Keratinocyte (primary cell): ENCODE measurements at regions not wholly inside any gene's neighbourhood (a gene's known extent, or its start where the extent isn't known, plus 50 kb on each side); places are given as distances from the start of the nearest gene placed in this dataset.

ENCODE experiments used
- DNase-seq: peaks from one replicate; pipeline ENCODE4 v3.0.0-alpha.2; 2011; ENCODE audit warnings: low read depth, missing footprints, low spot score
- FAIRE-seq: peaks from 2 replicates; lab custom pipeline; 2011; peaks lifted over from hg19 to GRCh38; lab: Jason Lieb, UNC
- H2AFZ ChIP-seq: 2 replicates; pipeline ENCODE4 v1.6.0; 2012; ENCODE audit warnings: low read length, control low read depth, inconsistent platforms; ENCODE audit not compliant: control insufficient read depth
- H3K27ac ChIP-seq: 2 replicates; pipeline ENCODE4 v1.5.1; 2011; ENCODE audit warnings: low read length; ENCODE audit not compliant: control insufficient read depth, insufficient read depth
- H3K27me3 ChIP-seq: 3 replicates; pipeline ENCODE4 v1.6.0; 2011; ENCODE audit warnings: low read length; ENCODE audit not compliant: control insufficient read depth, insufficient read depth; ENCODE audit errors: extremely low read depth
- H3K36me3 ChIP-seq, 2 experiments: 2 replicates in 1 of 2; 3 replicates in 1 of 2; pipeline ENCODE4 v1.5.1; 2011; ENCODE audit warnings: low read length in 2 of 2, mild to moderate bottlenecking in 1 of 2; ENCODE audit not compliant: control insufficient read depth in 2 of 2, insufficient read depth in 2 of 2; ENCODE audit errors: extremely low read depth in 1 of 2
- H3K4me1 ChIP-seq: 3 replicates; pipeline ENCODE4 v1.5.1; 2011; ENCODE audit warnings: low read length; ENCODE audit not compliant: control insufficient read depth, insufficient read depth; ENCODE audit errors: extremely low read depth
- H3K4me2 ChIP-seq: 3 replicates; pipeline ENCODE4 v1.6.0; 2011; ENCODE audit warnings: low read depth, low read length; ENCODE audit not compliant: control insufficient read depth, insufficient read depth; ENCODE audit errors: extremely low read depth
- H3K4me3 ChIP-seq, 3 experiments: fragments of 200-600 bp in 1 of 3; sonication (generic) in 1 of 3; 2 replicates in 2 of 3; 3 replicates in 1 of 3; pipeline ENCODE4 v1.5.1; 2011 to 2016; ENCODE audit warnings: low read length in 3 of 3, mild to moderate bottlenecking in 3 of 3, control low read depth in 2 of 3, inconsistent platforms in 1 of 3, low read depth in 1 of 3, mixed read lengths in 1 of 3, mixed run types in 1 of 3, moderate library complexity in 1 of 3; ENCODE audit not compliant: control insufficient read depth in 2 of 3, insufficient read depth in 2 of 3; ENCODE audit errors: extremely low read depth in 1 of 3
- H3K79me2 ChIP-seq: 2 replicates; pipeline ENCODE4 v1.6.0; 2012; ENCODE audit warnings: low read length; ENCODE audit not compliant: control insufficient read depth, insufficient read depth
- H3K9ac ChIP-seq: 3 replicates; pipeline ENCODE4 v1.6.0; 2011; ENCODE audit warnings: low read length; ENCODE audit not compliant: control insufficient read depth, insufficient read depth; ENCODE audit errors: extremely low read depth
- H3K9me1 ChIP-seq: 3 replicates; pipeline ENCODE4 v1.6.0; 2011; ENCODE audit warnings: low read length; ENCODE audit not compliant: control insufficient read depth, insufficient read depth; ENCODE audit errors: extremely low read depth
- H3K9me3 ChIP-seq: 2 replicates; pipeline ENCODE4 v1.5.1; 2012; ENCODE audit warnings: low read depth, low read length; ENCODE audit not compliant: control insufficient read depth
- H4K20me1 ChIP-seq: 3 replicates; pipeline ENCODE4 v1.6.0; 2011; ENCODE audit warnings: low read length; ENCODE audit not compliant: control insufficient read depth, insufficient read depth; ENCODE audit errors: extremely low read depth
- EZH2 ChIP-seq: IDR thresholded peaks from one replicate; pipeline ENCODE4 v1.6.1; 2012; ENCODE audit warnings: inconsistent platforms, mild to moderate bottlenecking, low read length, moderate library complexity
- dilution Hi-C: fragments of 300-500 bp; cut with MboI; formaldehyde crosslinking; loops from one replicate; pipeline ENCODE4 v1.7.0; 2020; ENCODE audit warnings: low sequenced_read_pairs; ENCODE audit not compliant: extremely low pct_ligation_motif_present
- TF ChIP-seq, protein P1 (sequence below), 3 experiments: IDR thresholded peaks in 1 of 3; conservative IDR thresholded peaks in 1 of 3; optimal IDR thresholded peaks in 1 of 3; 2 replicates in 2 of 3; 3 replicates in 1 of 3; pipeline versions ENCODE3 to v1.5.1; 2011; ENCODE audit warnings: low read length in 3 of 3, mild to moderate bottlenecking in 3 of 3, moderate library complexity in 2 of 3, control low read depth in 1 of 3, inconsistent platforms in 1 of 3; ENCODE audit not compliant: insufficient read depth in 2 of 3; ENCODE audit errors: extremely low read depth in 1 of 3

- H3K27me3 ChIP-seq = no peaks in the 10 kb centered on the region
- H3K27ac ChIP-seq = no peak overlapping the region
- H3K4me1 ChIP-seq = no peaks in the 10 kb centered on the region
- H4K20me1 ChIP-seq = no peaks in the 10 kb centered on the region
- H3K36me3 ChIP-seq = no peaks in the 10 kb centered on the region
- FAIRE-seq = no peak
- no peak for DNase-seq
- no peaks in the 10 kb centered on the region for H3K79me2 ChIP-seq
- dilution Hi-C loops = no loop called here
- H3K9me3 ChIP-seq = no peaks in the 10 kb centered on the region
- no peak overlapping the region for H2AFZ ChIP-seq
- H3K9ac ChIP-seq = no peak overlapping the region
- H3K4me2 ChIP-seq = no peak overlapping the region
- no peak overlapping the region for H3K4me3 ChIP-seq
- no peaks in the 10 kb centered on the region for H3K9me1 ChIP-seq
- TF ChIP-seq, protein P1, sequence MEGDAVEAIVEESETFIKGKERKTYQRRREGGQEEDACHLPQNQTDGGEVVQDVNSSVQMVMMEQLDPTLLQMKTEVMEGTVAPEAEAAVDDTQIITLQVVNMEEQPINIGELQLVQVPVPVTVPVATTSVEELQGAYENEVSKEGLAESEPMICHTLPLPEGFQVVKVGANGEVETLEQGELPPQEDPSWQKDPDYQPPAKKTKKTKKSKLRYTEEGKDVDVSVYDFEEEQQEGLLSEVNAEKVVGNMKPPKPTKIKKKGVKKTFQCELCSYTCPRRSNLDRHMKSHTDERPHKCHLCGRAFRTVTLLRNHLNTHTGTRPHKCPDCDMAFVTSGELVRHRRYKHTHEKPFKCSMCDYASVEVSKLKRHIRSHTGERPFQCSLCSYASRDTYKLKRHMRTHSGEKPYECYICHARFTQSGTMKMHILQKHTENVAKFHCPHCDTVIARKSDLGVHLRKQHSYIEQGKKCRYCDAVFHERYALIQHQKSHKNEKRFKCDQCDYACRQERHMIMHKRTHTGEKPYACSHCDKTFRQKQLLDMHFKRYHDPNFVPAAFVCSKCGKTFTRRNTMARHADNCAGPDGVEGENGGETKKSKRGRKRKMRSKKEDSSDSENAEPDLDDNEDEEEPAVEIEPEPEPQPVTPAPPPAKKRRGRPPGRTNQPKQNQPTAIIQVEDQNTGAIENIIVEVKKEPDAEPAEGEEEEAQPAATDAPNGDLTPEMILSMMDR (optimal IDR thresholded peaks at IDR 0.05 in 1 of 3, IDR thresholded peaks at IDR 0.05 in 1 of 3, conservative IDR thresholded peaks at IDR 0.05 in 1 of 3; ENCODE audit: extremely low read depth in 1 of 3, insufficient read depth in 2 of 3, low read length in 3 of 3) = no peak
- no peak for TF ChIP-seq EZH2
Measured at GRCh38 chr13:104764600-104764999, 1698.4 kb upstream of the SLC10A2 start.

DNA sequence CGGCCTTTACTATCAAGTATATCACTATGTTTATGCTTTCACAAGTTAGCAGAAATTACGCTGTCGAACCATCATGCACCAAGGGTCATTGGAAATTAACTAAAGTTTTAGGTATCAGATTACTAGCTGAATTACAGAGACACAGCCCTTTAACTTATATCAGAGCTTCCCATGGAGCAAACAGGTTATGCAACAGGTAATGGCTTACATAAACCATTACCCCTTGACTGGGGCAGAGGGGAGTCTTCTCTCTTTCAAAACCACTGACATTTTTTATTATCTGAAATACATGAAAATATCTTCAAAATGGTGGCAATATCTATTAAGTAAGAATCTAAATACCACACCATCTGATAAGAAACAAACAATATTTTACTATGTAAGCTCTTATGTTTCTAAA lies 1692.9 kb upstream of the SLC10A2 start:
- Histone ChIP-seq H3K27me3 (no peaks in the 10 kb centered on the region), H3K9me1 (no peaks in the 10 kb centered on the region), H3K36me3 (no peaks in the 10 kb centered on the region), H2AFZ (no peak overlapping the region), H3K4me2 (no peak overlapping the region), H4K20me1 (no peaks in the 10 kb centered on the region), H3K4me3 (no peak overlapping the region), H3K27ac (no peak overlapping the region), H3K79me2 (no peaks in the 10 kb centered on the region), H3K4me1 (no peaks in the 10 kb centered on the region), H3K9ac (no peak overlapping the region), H3K9me3 (no peaks in the 10 kb centered on the region)
- DNase-seq = no peak
- TF ChIP-seq EZH2 = no peak
- TF ChIP-seq, protein P1 (optimal IDR thresholded peaks at IDR 0.05 in 1 of 3, IDR thresholded peaks at IDR 0.05 in 1 of 3, conservative IDR thresholded peaks at IDR 0.05 in 1 of 3; ENCODE audit: extremely low read depth in 1 of 3, insufficient read depth in 2 of 3, low read length in 3 of 3) = no peak
- no peak for FAIRE-seq
- dilution Hi-C loops = no loop called here
